Activated CD4-positive, alpha-beta T cell treated with anti-CD3 and anti-CD28 coated beads, Interleukin-2, amount 50 U/mL, for 1 hour (primary cell): ENCODE measurements at regions not wholly inside any gene's neighbourhood (a gene's known extent, or its start where the extent isn't known, plus 50 kb on each side); places are given as distances from the start of the nearest gene placed in this dataset.
"Not testable (repeated sequence)": the region's sequence is repeated elsewhere in the genome, so short reads cannot be mapped to it uniquely, and the experiment has no call there.

Experiments used
- DNase-seq: peaks from one replicate; pipeline ENCODE4 v3.0.0-alpha.2; 2020

- DNase-seq: no peak
Observed at GRCh38 chr2:72001937-72002690, 145.5 kb downstream of the CYP26B1 start.

GRCh38 chr2:72000110-72000509 is 147.6 kb downstream of the CYP26B1 start:
- no peak for DNase-seq

- no peak for DNase-seq
Observed at GRCh38 chr2:71999580-71999979, 148.1 kb downstream of the CYP26B1 start.

DNA sequence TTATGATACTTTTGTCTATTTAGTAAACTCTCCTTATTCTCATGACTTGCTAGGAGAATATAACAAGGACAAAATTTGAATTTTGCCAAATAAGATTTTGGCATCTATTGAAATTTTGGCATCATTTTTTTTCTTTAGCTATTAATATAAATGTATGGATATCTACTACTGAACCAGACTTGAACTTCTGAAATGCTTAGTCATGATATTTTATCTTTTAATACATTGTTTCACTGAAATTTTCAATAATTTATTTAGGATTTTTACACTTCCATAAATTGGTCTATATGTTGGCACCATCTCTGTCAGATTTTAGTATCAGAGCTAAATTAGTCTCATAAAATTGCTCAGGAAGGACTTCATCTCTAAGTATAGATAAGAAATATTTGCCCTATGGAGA is 149.8 kb downstream of the CYP26B1 start:
- DNase-seq: no peak

GRCh38 chr2:71995067-71995665 is 152.5 kb downstream of the CYP26B1 start:
- no peak for DNase-seq

DNA sequence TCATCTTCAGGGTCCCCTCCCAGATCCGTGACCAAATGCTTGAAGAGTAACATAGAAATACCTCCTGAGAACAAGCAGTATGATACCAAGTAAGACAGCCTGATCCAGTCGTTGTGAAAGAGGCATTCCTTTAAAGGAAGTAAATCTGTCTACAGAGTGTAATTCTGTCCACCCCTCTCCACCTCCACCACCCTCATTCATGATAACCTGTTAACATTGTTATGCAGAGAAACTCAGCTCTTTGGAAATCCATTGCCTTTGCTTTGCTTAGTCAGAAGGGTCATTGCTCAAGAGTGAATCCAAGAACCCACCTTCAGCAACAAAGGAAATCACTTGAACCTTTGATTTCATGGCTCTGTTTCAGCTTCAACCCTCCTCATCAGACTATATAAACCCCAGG is 155.6 kb downstream of the CYP26B1 start:
- no peak for DNase-seq

DNA sequence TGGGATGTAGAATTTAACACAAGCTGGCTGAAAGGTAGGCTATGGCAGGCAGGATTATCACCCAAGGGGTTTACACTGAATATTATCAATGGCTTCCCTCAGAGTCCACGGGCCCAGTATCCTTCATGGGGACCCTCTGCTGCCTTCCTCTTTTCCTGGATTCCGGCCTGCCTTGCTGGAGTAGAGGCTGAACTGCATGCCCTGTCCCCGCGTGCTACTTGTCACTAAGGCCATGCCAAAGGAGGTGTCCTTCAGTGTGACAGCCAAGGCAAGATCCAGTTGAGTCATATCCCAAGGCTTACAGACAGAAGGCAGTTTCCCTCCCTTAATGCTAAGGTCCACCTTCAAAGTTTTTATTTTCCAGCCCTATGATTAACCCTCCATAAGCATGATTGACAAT is 156.3 kb downstream of the CYP26B1 start:
- no peak for DNase-seq

GRCh38 chr2:71990826-71991225 is 156.8 kb downstream of the CYP26B1 start:
- DNase-seq: no peak

DNA sequence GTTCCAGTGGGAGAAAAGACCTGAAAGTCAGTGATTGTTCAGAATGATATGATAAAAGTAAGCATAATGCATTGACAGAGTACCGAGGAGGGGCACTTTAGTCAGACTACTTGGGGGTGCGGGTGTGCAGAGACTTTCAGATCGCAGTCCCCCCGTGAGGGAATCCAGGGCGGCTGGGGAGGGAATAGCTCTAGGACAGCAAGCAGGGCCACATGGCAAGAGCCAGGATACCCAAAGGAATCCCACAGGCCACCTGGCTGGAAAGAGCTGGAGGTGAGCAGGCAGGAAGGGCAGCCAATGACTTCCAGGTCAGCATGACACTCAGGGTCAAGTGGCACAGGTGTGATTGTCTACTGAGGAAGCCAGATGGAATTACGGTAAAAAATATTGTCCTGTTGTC is 157.5 kb downstream of the CYP26B1 start:
- DNase-seq: no peak

GRCh38 chr2:71989671-71990070 is 158.0 kb downstream of the CYP26B1 start:
- DNase-seq: no peak

GRCh38 chr2:71988170-71988569 is 159.5 kb downstream of the CYP26B1 start:
- DNase-seq: no peak

DNA sequence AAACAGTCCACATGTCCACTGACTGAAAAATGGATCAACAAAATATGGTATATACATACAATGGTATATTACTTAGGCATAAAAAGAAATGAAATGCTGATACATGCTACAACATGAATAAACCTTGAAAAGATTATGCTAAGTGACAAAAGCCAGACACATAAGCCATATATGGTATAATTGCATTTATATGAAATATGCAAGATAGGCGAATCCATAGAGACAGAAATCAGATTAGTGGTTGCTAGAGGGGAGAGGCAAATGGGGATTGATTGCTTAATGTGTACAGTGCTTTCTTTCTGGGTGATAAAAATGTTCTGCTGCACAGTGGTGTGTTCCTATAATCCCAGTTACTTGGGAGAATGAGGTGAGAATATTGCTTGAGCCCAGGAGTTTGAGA is 171.0 kb downstream of the CYP26B1 start:
- DNase-seq: no peak

DNA sequence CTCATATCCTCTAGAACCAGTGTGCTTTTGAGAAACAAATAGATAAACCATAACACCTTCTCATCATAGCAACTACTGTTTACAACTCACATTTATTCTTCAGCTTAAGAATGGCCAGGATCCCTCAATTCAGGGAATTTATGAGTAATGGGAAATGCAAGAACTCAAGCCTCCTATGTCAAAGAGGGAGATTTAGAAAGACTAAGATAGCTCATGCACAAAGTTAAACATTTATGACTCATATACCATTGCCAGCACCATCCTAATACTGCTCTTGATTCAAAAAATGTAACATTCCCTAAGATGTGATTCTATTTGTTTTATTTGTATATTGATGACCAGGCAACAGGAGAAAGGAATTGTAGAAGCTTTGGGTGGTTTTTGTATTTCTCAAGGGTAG is 172.8 kb downstream of the CYP26B1 start:
- DNase-seq: no peak

GRCh38 chr2:71971493-71971892 is 176.2 kb downstream of the CYP26B1 start:
- no peak for DNase-seq

GRCh38 chr2:71965530-71965929 is 182.1 kb downstream of the CYP26B1 start:
- DNase-seq: no peak

- DNase-seq: no peak
Observed at GRCh38 chr2:71962911-71963694, 184.6 kb downstream of the CYP26B1 start.

DNA sequence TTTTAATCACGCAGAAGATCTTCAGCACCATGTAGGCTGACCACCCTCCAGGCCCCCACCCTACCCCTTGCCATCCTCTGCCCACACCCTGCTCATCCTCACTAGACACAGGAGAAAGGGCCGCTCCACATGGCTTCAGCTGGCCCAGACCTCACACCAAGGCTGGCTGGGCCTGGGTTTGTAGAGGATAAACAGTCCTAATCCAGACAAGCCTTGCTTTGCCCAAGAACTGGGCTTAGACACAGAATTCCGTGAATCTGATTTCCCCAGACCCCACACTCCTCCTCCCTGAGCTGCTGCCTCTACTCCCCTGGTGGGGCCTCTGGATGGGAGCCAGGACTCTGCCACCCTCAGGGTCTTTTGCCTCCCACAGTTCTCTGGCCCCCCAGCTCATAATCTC is 185.3 kb downstream of the CYP26B1 start:
- DNase-seq: no peak

DNA sequence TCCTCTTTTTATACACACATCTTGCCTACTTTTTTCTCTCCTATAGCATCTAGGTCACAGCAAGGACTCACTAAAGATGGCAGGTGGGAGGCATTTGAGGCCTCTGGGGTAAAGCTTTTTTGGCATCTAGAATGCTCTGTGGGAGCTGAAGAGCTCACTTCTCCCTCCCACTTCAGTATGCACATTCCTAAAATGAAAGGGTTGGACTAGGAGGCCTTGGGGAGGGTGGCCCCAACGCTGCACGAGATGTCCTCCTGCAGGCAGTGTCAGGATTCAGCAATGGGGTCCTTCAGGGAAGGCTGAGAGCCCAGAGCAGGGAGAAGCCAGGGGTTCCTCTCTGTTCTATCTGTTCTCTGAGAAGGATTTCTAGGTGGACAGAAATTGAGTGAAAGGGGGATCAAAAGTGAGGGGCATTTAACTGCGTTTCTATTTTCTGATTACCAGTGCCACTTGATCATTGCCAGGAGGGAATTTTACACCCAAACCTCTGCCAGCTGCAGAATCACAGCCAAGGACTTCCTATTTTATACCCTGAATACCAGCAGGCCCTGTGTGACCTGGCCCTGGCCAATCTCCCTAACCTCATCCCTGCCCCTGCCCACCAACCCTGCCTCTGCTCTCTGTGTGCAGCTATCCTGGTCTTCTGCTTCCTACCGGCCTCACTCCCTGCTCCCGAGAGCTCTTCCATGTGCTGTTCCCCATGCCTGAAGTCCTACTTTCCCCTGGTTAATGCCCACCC is 186.2 kb downstream of the CYP26B1 start:
- DNase-seq: no peak

GRCh38 chr2:71959494-71959893 is 188.2 kb downstream of the CYP26B1 start:
- DNase-seq: no peak

DNA sequence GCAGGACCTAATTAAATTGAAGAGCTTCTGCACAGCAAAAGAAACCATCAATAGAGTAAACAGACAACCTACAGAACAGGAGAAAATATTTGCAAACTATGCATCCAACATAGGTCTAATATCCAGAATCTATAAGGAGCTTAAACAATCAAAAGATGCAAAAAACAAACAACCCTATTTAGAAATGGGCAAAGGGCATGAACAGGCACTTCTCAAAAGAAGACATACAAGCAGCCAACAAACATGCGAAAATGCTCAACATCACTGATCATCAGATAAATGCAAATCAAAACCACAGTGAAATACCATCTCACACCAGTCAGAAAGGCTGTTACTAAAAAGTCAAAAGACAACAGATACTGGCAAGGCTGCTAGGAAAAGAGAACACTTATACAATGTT is 189.2 kb downstream of the CYP26B1 start:
- DNase-seq: not testable (repeated sequence)

DNA sequence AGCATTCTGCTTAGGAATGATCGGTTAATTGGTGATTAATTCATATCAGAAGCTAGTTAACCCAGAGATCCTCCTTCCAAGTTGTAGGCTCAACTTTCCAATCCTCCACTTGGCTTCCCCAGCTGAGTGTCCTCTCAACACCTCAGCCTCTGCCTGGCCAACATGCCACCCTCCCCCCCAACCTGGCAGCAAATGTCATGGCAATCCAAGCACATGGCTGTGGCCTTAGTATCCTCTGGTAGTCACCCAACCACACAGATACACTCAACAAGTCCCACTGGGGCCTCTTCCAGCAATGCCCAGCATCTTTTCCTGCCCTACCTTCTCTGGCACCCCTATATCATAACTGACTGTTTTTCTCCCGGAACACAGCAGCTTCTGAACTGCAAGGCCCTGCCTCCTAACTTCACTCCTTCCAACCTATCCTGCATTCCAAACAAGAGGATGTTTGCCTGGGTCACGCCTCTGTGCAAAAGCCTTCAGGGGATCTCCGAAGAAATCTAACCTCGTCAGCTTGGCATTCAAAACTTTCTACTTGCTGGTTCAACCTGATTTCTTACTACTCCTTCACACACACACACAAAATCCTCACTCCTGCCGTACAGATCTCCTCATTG is 195.0 kb downstream of the CYP26B1 start:
- DNase-seq: no peak

- no peak for DNase-seq
Observed at GRCh38 chr2:71951718-71952404, 195.8 kb downstream of the CYP26B1 start.
